HFFc6 (cell line): ENCODE measurements at regions not wholly inside any gene's neighbourhood (a gene's known extent, or its start where the extent isn't known, plus 50 kb on each side); places are given as distances from the start of the nearest gene placed in this dataset.
A peak's percentile ranks its signal among the peaks of the same experiment; 100 is the strongest.

ENCODE experiments used
- DNase-seq: peaks from one replicate; pipeline ENCODE4 v3.0.0-alpha.2; 2018
- H3K27ac Mint-ChIP-seq: 2 replicates; pipeline ENCODE4 v1.8.0; 2020; ENCODE audit warnings: mild to moderate bottlenecking, mixed read lengths
- H3K27me3 Mint-ChIP-seq: 2 replicates; pipeline ENCODE4 v1.8.0; 2021; ENCODE audit warnings: mild to moderate bottlenecking, moderate library complexity, mixed read lengths; ENCODE audit not compliant: insufficient read depth
- H3K36me3 Mint-ChIP-seq: 2 replicates; pipeline ENCODE4 v1.8.0; 2021; ENCODE audit warnings: low read depth, mixed read lengths
- H3K4me1 Mint-ChIP-seq: 2 replicates; pipeline ENCODE4 v1.8.0; 2020; ENCODE audit warnings: low read depth, mixed read lengths
- H3K4me3 Mint-ChIP-seq: 2 replicates; pipeline ENCODE4 v1.8.0; 2020; ENCODE audit warnings: mild to moderate bottlenecking, moderate library complexity, mixed read lengths
- H3K9me3 Mint-ChIP-seq: 2 replicates; pipeline ENCODE4 v1.8.0; 2020; ENCODE audit warnings: mild to moderate bottlenecking, mixed read lengths
- TF ChIP-seq, protein P1 (sequence below): fragments of 200-600 bp; sonication (generic); IDR thresholded peaks from 2 replicates; pipeline ENCODE4 v1.5.0; 2021; ENCODE audit warnings: antibody characterized with exemption, mild to moderate bottlenecking

DNA sequence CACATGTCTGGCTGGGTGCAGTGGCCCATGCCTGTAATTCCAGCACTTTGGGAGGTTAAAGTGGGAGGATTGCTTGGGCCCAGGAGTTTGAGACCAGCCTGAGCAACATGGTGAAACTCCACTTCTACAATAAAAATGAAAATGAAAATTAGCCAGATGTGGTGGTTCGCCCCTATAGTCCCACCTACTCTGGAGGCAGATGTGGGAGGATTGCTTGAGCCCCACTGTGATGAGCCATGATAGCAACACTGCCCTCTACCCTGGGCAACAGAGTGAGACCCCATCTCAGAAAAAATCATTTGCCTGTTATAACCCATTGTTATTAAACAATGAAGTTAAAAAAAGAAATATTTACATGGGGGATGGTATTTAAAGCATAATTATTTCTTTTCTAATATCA, 240.1 kb upstream of the ZPLD1 start:
- TF ChIP-seq, protein P1, sequence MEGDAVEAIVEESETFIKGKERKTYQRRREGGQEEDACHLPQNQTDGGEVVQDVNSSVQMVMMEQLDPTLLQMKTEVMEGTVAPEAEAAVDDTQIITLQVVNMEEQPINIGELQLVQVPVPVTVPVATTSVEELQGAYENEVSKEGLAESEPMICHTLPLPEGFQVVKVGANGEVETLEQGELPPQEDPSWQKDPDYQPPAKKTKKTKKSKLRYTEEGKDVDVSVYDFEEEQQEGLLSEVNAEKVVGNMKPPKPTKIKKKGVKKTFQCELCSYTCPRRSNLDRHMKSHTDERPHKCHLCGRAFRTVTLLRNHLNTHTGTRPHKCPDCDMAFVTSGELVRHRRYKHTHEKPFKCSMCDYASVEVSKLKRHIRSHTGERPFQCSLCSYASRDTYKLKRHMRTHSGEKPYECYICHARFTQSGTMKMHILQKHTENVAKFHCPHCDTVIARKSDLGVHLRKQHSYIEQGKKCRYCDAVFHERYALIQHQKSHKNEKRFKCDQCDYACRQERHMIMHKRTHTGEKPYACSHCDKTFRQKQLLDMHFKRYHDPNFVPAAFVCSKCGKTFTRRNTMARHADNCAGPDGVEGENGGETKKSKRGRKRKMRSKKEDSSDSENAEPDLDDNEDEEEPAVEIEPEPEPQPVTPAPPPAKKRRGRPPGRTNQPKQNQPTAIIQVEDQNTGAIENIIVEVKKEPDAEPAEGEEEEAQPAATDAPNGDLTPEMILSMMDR, result no peak
- H3K4me1 Mint-ChIP-seq, result peaks cover 21% of the 10 kb centered on the region
- H3K27me3 Mint-ChIP-seq, result no peaks in the 10 kb centered on the region; the same call in 1 of the 2 replicates
- no peak for DNase-seq
- no peaks in the 10 kb centered on the region for H3K9me3 Mint-ChIP-seq
- no peak overlapping the region for H3K4me3 Mint-ChIP-seq
- H3K36me3 Mint-ChIP-seq, result no peaks in the 10 kb centered on the region
- no peak overlapping the region for H3K27ac Mint-ChIP-seq

DNA sequence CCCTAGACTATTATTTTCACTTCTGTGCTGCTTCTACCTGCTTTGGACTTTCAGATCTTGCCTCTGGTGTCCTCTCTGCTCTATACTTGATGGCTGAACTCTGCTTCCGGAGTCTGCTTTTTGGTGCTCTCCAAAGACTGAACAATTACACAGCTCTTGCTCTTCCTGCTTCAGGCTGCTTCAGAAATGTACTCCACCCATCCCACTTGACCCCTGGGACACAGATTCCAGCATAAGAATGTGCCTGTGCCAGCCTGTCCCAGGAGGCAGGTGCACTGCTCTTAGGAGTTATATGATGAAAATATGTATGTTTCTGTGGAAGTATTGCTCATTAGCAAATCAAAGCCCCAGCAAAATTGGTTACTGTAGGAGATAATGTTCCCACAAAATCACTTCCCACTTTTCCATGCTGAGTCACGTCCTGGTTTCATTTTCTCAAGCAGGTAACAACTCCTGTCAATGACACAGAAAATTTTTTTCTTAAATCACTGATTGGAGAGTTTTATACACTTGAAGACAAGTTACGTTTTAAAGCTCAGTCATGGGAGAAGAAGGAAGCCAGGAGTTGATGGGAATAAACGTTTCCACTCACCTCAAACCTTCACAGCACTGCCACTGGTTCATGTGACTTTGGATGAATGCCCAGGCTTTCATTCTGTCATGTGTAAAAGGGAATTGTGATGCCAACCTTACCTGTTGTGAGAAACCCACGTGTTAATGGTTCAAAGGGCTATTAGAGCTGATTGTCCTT, 239.4 kb upstream of the ZPLD1 start:
- no peak overlapping the region for H3K4me3 Mint-ChIP-seq
- TF ChIP-seq, protein P1, result no peak
- peaks cover 15% of the 10 kb centered on the region for H3K4me1 Mint-ChIP-seq
- no peaks in the 10 kb centered on the region for H3K9me3 Mint-ChIP-seq
- no peaks in the 10 kb centered on the region for H3K36me3 Mint-ChIP-seq
- no peak for DNase-seq
- H3K27me3 Mint-ChIP-seq, result no peaks in the 10 kb centered on the region; the same call in 1 of the 2 replicates
- H3K27ac Mint-ChIP-seq, result no peak overlapping the region

DNA sequence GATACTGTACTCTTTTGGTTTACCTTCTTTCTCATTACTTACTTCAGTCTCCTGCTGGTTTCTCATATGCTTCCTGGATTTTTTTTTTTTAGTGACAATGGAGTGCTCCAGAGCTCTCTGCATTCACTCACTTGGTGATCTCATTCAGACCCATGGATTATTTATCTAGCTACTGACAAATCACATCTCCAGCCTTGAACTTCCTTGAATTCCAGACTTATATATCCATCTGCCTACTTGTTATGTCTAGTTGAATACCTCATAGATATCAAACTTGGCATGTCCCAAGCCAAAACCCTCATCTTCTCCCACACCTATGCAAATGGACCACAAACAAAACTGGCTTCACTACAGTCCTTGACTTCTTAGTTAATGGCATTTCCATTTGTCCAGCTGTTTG, 234.7 kb upstream of the ZPLD1 start:
- Mint-ChIP-seq H3K4me3 (no peak overlapping the region), H3K27me3 (no peaks in the 10 kb centered on the region; the same call in 1 of the 2 replicates), H3K36me3 (no peaks in the 10 kb centered on the region), H3K9me3 (no peaks in the 10 kb centered on the region), H3K4me1 (peaks cover 4% of the 10 kb centered on the region), H3K27ac (no peak overlapping the region)
- TF ChIP-seq, protein P1, result no peak
- peak; percentile 35 for DNase-seq

DNA sequence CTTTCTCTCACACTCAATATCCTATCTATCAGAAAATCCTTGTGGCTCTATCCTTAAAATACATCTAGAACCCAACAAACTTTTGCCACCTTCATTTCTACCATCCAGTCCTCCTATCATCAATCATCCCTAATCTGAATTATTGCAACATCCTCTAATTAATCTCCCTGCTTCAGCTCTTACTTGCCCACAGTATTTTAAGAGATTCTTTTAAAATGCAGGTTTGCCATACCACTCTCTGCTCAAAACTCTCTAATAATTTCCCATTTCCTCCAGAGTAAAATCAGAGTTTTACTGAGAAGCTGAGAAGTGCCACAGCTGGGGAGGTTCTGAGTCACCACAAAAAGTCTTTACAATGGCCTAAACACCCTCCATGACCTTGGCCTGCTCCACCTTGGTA, 234.3 kb upstream of the ZPLD1 start:
- TF ChIP-seq, protein P1, result no peak
- Mint-ChIP-seq H3K36me3 (no peaks in the 10 kb centered on the region), H3K27me3 (no peaks in the 10 kb centered on the region), H3K4me1 (no peaks in the 10 kb centered on the region), H3K4me3 (no peak overlapping the region), H3K9me3 (no peaks in the 10 kb centered on the region), H3K27ac (no peak overlapping the region)
- no peak for DNase-seq

DNA sequence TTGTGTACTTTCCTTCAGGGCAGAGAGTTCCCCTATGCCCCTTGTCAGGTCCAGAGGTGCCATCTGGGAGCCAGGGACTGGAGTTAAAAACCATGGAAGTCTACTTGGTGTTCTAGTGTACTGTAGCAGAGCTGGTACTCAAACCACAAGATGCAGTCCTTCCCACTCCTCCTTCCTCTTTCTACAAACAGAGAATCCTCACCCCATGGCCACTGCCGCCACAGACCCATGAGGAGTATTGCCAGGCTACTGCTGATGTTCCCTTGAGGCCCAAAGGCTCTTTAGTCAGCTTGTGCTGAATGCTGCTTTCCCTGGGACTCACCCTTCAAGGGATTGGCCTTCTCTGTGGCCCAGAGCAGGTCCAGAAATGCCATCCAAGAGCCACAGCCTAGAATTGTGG, 229.2 kb upstream of the ZPLD1 start:
- Mint-ChIP-seq H3K4me3 (no peak overlapping the region), H3K36me3 (no peaks in the 10 kb centered on the region), H3K4me1 (peaks cover 21% of the 10 kb centered on the region), H3K27ac (no peak overlapping the region; the same call in 1 of the 2 replicates), H3K27me3 (no peaks in the 10 kb centered on the region; the same call in 1 of the 2 replicates), H3K9me3 (no peaks in the 10 kb centered on the region)
- TF ChIP-seq, protein P1, result no peak
- no peak for DNase-seq
